OCI-LY3 (cell line): ENCODE measurements at regions not wholly inside any gene's neighbourhood (a gene's known extent, or its start where the extent isn't known, plus 50 kb on each side); places are given as distances from the start of the nearest gene placed in this dataset.

Source experiments
- H2AFZ ChIP-seq: fragments of 200-600, 300-600 bp; shearing (Covaris generic); 2 replicates; pipeline ENCODE4 v1.6.0; 2014; ENCODE audit warnings: antibody characterized with exemption, low read depth, low read length
- H3K27ac ChIP-seq: fragments of 200-600, 300-600 bp; sonication (generic); 2 replicates; pipeline ENCODE4 v1.5.1; 2014; ENCODE audit warnings: mild to moderate bottlenecking, low read length, moderate library complexity, mixed read lengths
- H3K27me3 ChIP-seq: fragments of 200-600, 300-600 bp; sonication (generic); 2 replicates; pipeline ENCODE4 v1.6.1; 2014; ENCODE audit warnings: low read depth, low read length, mixed read lengths
- H3K36me3 ChIP-seq: fragments of 200-600, 300-600 bp; sonication (generic); replicated peaks from 2 replicates; pipeline ENCODE3; 2014; ENCODE audit warnings: low read depth, low read length, mixed read lengths
- H3K4me1 ChIP-seq: fragments of 300-600, 200-600 bp; sonication (generic); 2 replicates; pipeline ENCODE4 v1.6.1; 2014; ENCODE audit warnings: low read length, mixed read lengths
- H3K4me2 ChIP-seq: fragments of 200-600, 300-600 bp; sonication (generic); 2 replicates; pipeline ENCODE4 v1.6.1; 2014; ENCODE audit warnings: low read length, mixed read lengths
- H3K4me3 ChIP-seq: fragments of 300-600, 200-600 bp; sonication (generic); 2 replicates; pipeline ENCODE4 v1.5.1; 2014; ENCODE audit warnings: antibody characterized with exemption, mild to moderate bottlenecking, low read length, moderate library complexity
- H3K79me2 ChIP-seq: fragments of 300-600, 200-600 bp; shearing (Covaris generic); 2 replicates; pipeline ENCODE4 v1.6.1; 2014; ENCODE audit warnings: mild to moderate bottlenecking, low read length, mixed read lengths
- H3K9ac ChIP-seq: fragments of 300-600, 200-600 bp; shearing (Covaris generic); 2 replicates; pipeline ENCODE4 v1.6.0; 2014; ENCODE audit warnings: mild to moderate bottlenecking, low read length, moderate library complexity
- H3K9me3 ChIP-seq: fragments of 200-600, 300-600 bp; shearing (Covaris generic); 2 replicates; pipeline ENCODE4 v1.6.1; 2014; ENCODE audit warnings: low read length, mixed read lengths; ENCODE audit not compliant: insufficient read depth
- H4K20me1 ChIP-seq: fragments of 200-600, 300-600 bp; sonication (generic); 2 replicates; pipeline ENCODE4 v1.6.1; 2016; ENCODE audit warnings: low read length, mixed read lengths; ENCODE audit not compliant: insufficient read depth
- EZH2phosphoT487 ChIP-seq: fragments of 200-600 bp; shearing (Covaris generic); IDR thresholded peaks from 2 replicates; pipeline ENCODE4 v1.6.1; 2018; ENCODE audit warnings: antibody characterized with exemption, mixed run types, low read depth
- TF ChIP-seq, protein P1 (sequence below): fragments of 200-600, 300-600 bp; sonication (generic); IDR thresholded peaks from 2 replicates; pipeline ENCODE4 v1.5.1; 2014; ENCODE audit warnings: antibody characterized with exemption, low read length, low read depth

DNA sequence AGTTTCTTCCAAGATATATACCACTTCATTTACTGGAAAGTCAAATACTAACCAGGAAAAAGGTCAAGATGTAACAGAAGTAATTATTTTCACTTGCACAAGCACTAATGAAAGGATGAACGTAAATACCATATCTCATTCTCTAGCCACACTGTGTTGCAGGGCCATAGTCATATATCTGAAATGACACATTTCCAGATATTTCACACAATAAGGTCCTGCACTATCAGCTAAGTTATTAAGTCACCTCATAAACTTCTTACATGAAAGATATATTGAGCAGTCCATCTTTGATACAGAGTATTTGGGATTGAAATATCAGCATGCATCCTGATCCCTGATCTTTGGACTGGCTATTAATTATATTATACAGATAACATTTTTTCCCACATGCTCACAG is 783.3 kb upstream of the MGAT4C start:
- no peak overlapping the region for H2AFZ ChIP-seq
- H3K27me3 ChIP-seq, result no peaks in the 10 kb centered on the region
- no peaks in the 10 kb centered on the region for H4K20me1 ChIP-seq
- no peaks in the 10 kb centered on the region for H3K4me1 ChIP-seq
- H3K36me3 ChIP-seq, result no peaks in the 10 kb centered on the region
- TF ChIP-seq, protein P1, sequence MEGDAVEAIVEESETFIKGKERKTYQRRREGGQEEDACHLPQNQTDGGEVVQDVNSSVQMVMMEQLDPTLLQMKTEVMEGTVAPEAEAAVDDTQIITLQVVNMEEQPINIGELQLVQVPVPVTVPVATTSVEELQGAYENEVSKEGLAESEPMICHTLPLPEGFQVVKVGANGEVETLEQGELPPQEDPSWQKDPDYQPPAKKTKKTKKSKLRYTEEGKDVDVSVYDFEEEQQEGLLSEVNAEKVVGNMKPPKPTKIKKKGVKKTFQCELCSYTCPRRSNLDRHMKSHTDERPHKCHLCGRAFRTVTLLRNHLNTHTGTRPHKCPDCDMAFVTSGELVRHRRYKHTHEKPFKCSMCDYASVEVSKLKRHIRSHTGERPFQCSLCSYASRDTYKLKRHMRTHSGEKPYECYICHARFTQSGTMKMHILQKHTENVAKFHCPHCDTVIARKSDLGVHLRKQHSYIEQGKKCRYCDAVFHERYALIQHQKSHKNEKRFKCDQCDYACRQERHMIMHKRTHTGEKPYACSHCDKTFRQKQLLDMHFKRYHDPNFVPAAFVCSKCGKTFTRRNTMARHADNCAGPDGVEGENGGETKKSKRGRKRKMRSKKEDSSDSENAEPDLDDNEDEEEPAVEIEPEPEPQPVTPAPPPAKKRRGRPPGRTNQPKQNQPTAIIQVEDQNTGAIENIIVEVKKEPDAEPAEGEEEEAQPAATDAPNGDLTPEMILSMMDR, result no peak
- no peak for TF ChIP-seq EZH2phosphoT487
- no peak overlapping the region for H3K27ac ChIP-seq
- H3K4me3 ChIP-seq, result no peak overlapping the region
- no peaks in the 10 kb centered on the region for H3K9me3 ChIP-seq
- no peaks in the 10 kb centered on the region for H3K79me2 ChIP-seq
- H3K4me2 ChIP-seq, result no peak overlapping the region
- H3K9ac ChIP-seq, result no peak overlapping the region

- H3K36me3 ChIP-seq, result no peaks in the 10 kb centered on the region
- TF ChIP-seq EZH2phosphoT487, result no peak
- no peak overlapping the region for H3K27ac ChIP-seq
- no peak overlapping the region for H3K4me2 ChIP-seq
- no peak overlapping the region for H3K9ac ChIP-seq
- H3K4me3 ChIP-seq, result no peak overlapping the region
- H3K79me2 ChIP-seq, result no peaks in the 10 kb centered on the region
- H4K20me1 ChIP-seq, result no peaks in the 10 kb centered on the region
- H3K27me3 ChIP-seq, result no peaks in the 10 kb centered on the region
- H3K4me1 ChIP-seq, result no peaks in the 10 kb centered on the region
- H3K9me3 ChIP-seq, result no peaks in the 10 kb centered on the region
- no peak overlapping the region for H2AFZ ChIP-seq
These were observed 781.9 kb upstream of the MGAT4C start for GRCh38 chr12:87038098-87038497.

DNA sequence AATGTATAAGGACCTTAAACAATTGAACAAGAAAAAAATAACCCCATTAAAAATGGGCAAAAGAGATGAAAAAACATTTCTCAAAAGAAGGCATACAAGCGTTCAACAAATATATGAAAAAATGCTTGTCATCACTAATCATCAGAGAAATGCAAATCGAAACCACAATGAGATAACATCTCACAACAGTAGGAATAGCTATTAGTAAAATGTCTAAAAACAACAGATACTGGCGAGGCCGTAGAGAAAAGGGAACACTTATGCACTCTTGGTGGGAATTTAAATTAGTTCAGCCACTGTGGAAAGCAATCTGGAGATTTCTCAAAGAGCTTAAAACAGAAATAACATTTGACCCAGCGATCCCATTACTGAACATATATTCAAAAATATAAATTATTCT is 769.8 kb upstream of the MGAT4C start:
- H3K36me3 ChIP-seq, result no peaks in the 10 kb centered on the region
- H3K79me2 ChIP-seq, result no peaks in the 10 kb centered on the region
- H3K4me2 ChIP-seq, result no peak overlapping the region
- TF ChIP-seq, protein P1, result no peak
- H3K4me3 ChIP-seq, result no peak overlapping the region
- no peaks in the 10 kb centered on the region for H3K4me1 ChIP-seq
- H3K9ac ChIP-seq, result no peak overlapping the region
- H4K20me1 ChIP-seq, result no peaks in the 10 kb centered on the region
- H3K27ac ChIP-seq, result no peak overlapping the region
- no peaks in the 10 kb centered on the region for H3K27me3 ChIP-seq
- H3K9me3 ChIP-seq, result no peaks in the 10 kb centered on the region
- no peak overlapping the region for H2AFZ ChIP-seq

- Histone ChIP-seq H3K79me2 (no peaks in the 10 kb centered on the region), H3K9ac (no peak overlapping the region), H3K9me3 (no peaks in the 10 kb centered on the region), H3K27ac (no peak overlapping the region), H2AFZ (no peak overlapping the region), H3K4me1 (no peaks in the 10 kb centered on the region), H3K36me3 (no peaks in the 10 kb centered on the region), H3K4me2 (no peak overlapping the region), H3K4me3 (no peak overlapping the region), H3K27me3 (no peaks in the 10 kb centered on the region), H4K20me1 (no peaks in the 10 kb centered on the region)
- TF ChIP-seq, protein P1, result no peak
- TF ChIP-seq EZH2phosphoT487, result no peak
These were observed 765.2 kb upstream of the MGAT4C start for GRCh38 chr12:87021400-87021799.

- H3K27ac ChIP-seq, result no peak overlapping the region
- no peak overlapping the region for H3K4me3 ChIP-seq
- H3K27me3 ChIP-seq, result no peaks in the 10 kb centered on the region
- no peaks in the 10 kb centered on the region for H3K36me3 ChIP-seq
- TF ChIP-seq, protein P1, result no peak
- no peak for TF ChIP-seq EZH2phosphoT487
- H3K4me1 ChIP-seq, result no peaks in the 10 kb centered on the region
- H2AFZ ChIP-seq, result no peak overlapping the region
- H3K4me2 ChIP-seq, result no peak overlapping the region
- H3K79me2 ChIP-seq, result no peaks in the 10 kb centered on the region
- no peaks in the 10 kb centered on the region for H3K9me3 ChIP-seq
- H4K20me1 ChIP-seq, result no peaks in the 10 kb centered on the region
- no peak overlapping the region for H3K9ac ChIP-seq
These were observed 763.9 kb upstream of the MGAT4C start for GRCh38 chr12:87020071-87020470.
